ENCODE measurements at regions not wholly inside any gene's neighbourhood (a gene's known extent, or its start where the extent isn't known, plus 50 kb on each side); places are given as distances from the start of the nearest gene placed in this dataset.

- Histone ChIP-seq H3K4me1 (ENCODE audit: control insufficient read depth in 1 of 2, insufficient read depth in 2 of 2, low read length in 2 of 2) (no peaks in the 10 kb centered on the region), H3K27ac (ENCODE audit: low read depth in 1 of 2, low read length in 2 of 2) (no peak overlapping the region), H3K4me3 (replicated peaks in 1 of 3; ENCODE audit: low read depth in 2 of 3, low read length in 3 of 3) (no peak overlapping the region), H4K20me1 (ENCODE audit: insufficient read depth, low read length) (no peaks in the 10 kb centered on the region), H3K4me2 (replicated peaks; ENCODE audit: extremely low read depth, low read length, poor library complexity, severe bottlenecking) (no peak overlapping the region), H2AFZ (ENCODE audit: insufficient read depth, low read depth, low read length, poor library complexity, severe bottlenecking) (no peak overlapping the region), H3K9ac (ENCODE audit: insufficient read depth, low read length, poor library complexity, severe bottlenecking) (no peak overlapping the region), H3K9me3 (replicated peaks in 1 of 2; ENCODE audit: control insufficient read depth in 1 of 2, insufficient read depth in 1 of 2, low read length in 2 of 2) (no peaks in the 10 kb centered on the region), H3K36me3 (replicated peaks in 1 of 2; ENCODE audit: control insufficient read depth in 1 of 2, insufficient read depth in 2 of 2, low read length in 2 of 2) (no peaks in the 10 kb centered on the region), H3K27me3 (ENCODE audit: control insufficient read depth in 2 of 2, insufficient read depth in 2 of 2, low read length in 2 of 2) (no peaks in the 10 kb centered on the region), H3K79me2 (ENCODE audit: insufficient read depth, low read length) (no peaks in the 10 kb centered on the region)
- intact Hi-C loops (cut with micrococcal nuclease), result no loop called here
- Mint-ChIP-seq H3K4me1 (no peaks in the 10 kb centered on the region), H3K27ac (no peak overlapping the region), H3K27me3 (ENCODE audit: low read depth in 3 of 3) (peaks cover 0 to 2% (median 0%) of the 10 kb centered on the region in 3 donors), H3K9me3 (peaks cover 2 to 11% (median 5%) of the 10 kb centered on the region in 7 donors), H3K4me3 (no peak overlapping the region), H3K36me3 (no peaks in the 10 kb centered on the region)
- no peak for TF ChIP-seq CTCF (IDR thresholded peaks at IDR 0.05)
- DNase-seq, result no peak
- 88% methylated on average over 1 of the region's 3 CpGs for WGBS (ENCODE audit: insufficient coverage)
Observed at GRCh38 chr21:40947713-40948112, 100.8 kb upstream of the DSCAM start.

DNA sequence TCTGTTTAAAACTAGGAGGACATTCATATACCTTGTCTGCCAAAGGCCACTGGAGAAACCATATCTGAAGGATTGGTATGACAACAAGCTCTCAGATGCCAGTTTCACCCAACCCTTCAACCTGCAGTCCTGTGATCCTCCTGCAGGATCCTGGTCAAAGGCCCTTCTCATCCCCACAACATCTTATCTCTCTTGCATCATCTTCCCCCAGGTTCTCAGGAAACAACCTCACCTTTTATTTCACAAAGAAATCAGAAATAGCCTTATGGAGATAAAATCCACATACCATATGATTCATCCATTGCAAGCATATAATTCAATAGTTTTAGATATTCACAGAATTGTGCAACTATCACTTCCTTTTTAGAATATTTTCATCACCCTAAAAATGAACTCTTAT lies 104.0 kb upstream of the DSCAM start:
- DNase-seq, result no peak
- no peak overlapping the region for H3K4me3 ChIP-seq (replicated peaks in 1 of 3; ENCODE audit: low read depth in 2 of 3, low read length in 3 of 3)
- no peaks in the 10 kb centered on the region for H3K36me3 Mint-ChIP-seq
- H3K27me3 Mint-ChIP-seq (ENCODE audit: low read depth in 3 of 3), result peaks cover 0 to 6% (median 4%) of the 10 kb centered on the region in 3 donors
- no peaks in the 10 kb centered on the region for H3K79me2 ChIP-seq (ENCODE audit: insufficient read depth, low read length)
- no peak overlapping the region for H3K27ac Mint-ChIP-seq
- no peaks in the 10 kb centered on the region for H3K9me3 ChIP-seq (replicated peaks in 1 of 2; ENCODE audit: control insufficient read depth in 1 of 2, insufficient read depth in 1 of 2, low read length in 2 of 2)
- H3K4me2 ChIP-seq (replicated peaks; ENCODE audit: extremely low read depth, low read length, poor library complexity, severe bottlenecking), result no peak overlapping the region
- H3K9ac ChIP-seq (ENCODE audit: insufficient read depth, low read length, poor library complexity, severe bottlenecking), result no peak overlapping the region
- no peak overlapping the region for H2AFZ ChIP-seq (ENCODE audit: insufficient read depth, low read depth, low read length, poor library complexity, severe bottlenecking)
- TF ChIP-seq CTCF (IDR thresholded peaks at IDR 0.05), result no peak
- H3K4me1 ChIP-seq (ENCODE audit: control insufficient read depth in 1 of 2, insufficient read depth in 2 of 2, low read length in 2 of 2), result no peaks in the 10 kb centered on the region
- H3K27me3 ChIP-seq (ENCODE audit: control insufficient read depth in 2 of 2, insufficient read depth in 2 of 2, low read length in 2 of 2), result no peaks in the 10 kb centered on the region
- no peaks in the 10 kb centered on the region for H3K4me1 Mint-ChIP-seq
- H3K4me3 Mint-ChIP-seq, result no peak overlapping the region
- peaks cover 0 to 8% (median 3%) of the 10 kb centered on the region in 7 donors for H3K9me3 Mint-ChIP-seq
- H3K27ac ChIP-seq (ENCODE audit: low read depth in 1 of 2, low read length in 2 of 2), result no peak overlapping the region
- no peaks in the 10 kb centered on the region for H4K20me1 ChIP-seq (ENCODE audit: insufficient read depth, low read length)
- no peaks in the 10 kb centered on the region for H3K36me3 ChIP-seq (replicated peaks in 1 of 2; ENCODE audit: control insufficient read depth in 1 of 2, insufficient read depth in 2 of 2, low read length in 2 of 2)
- intact Hi-C loops (cut with micrococcal nuclease), result no loop called here
